ENCODE measurements at regions not wholly inside any gene's neighbourhood (a gene's known extent, or its start where the extent isn't known, plus 50 kb on each side); places are given as distances from the start of the nearest gene placed in this dataset.

DNA sequence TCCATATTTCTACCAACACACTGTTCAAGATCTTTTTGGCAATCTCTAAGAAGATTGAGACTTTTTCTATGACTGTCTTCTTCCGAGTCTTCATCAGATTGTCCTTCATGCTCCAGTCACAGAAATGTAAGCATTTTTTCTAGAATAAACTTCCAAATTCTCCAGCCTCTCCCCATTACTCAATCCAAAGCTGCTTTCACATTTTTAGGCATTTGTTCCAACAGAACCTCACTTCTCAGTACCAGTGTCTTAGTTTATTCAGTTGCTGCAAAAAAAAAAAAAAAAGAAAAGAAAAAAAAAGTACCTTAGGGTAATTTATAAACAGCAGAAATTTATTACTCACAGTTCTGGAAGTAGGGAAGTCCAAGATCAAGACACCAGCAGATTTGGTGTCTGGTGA, 290.8 kb upstream of the NOVA1 start:
- TF ChIP-seq, protein P1, sequence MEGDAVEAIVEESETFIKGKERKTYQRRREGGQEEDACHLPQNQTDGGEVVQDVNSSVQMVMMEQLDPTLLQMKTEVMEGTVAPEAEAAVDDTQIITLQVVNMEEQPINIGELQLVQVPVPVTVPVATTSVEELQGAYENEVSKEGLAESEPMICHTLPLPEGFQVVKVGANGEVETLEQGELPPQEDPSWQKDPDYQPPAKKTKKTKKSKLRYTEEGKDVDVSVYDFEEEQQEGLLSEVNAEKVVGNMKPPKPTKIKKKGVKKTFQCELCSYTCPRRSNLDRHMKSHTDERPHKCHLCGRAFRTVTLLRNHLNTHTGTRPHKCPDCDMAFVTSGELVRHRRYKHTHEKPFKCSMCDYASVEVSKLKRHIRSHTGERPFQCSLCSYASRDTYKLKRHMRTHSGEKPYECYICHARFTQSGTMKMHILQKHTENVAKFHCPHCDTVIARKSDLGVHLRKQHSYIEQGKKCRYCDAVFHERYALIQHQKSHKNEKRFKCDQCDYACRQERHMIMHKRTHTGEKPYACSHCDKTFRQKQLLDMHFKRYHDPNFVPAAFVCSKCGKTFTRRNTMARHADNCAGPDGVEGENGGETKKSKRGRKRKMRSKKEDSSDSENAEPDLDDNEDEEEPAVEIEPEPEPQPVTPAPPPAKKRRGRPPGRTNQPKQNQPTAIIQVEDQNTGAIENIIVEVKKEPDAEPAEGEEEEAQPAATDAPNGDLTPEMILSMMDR (IDR thresholded peaks at IDR 0.05; ENCODE audit: low read depth, low read length), result no peak
- H3K4me3 ChIP-seq (ENCODE audit: low read depth, low read length), result no peak overlapping the region

- TF ChIP-seq, protein P1 (IDR thresholded peaks at IDR 0.05; ENCODE audit: low read depth, low read length), result no peak
- no peak overlapping the region for H3K4me3 ChIP-seq (ENCODE audit: low read depth, low read length)
Observed at GRCh38 chr14:26896447-26896846, 298.6 kb upstream of the NOVA1 start.

DNA sequence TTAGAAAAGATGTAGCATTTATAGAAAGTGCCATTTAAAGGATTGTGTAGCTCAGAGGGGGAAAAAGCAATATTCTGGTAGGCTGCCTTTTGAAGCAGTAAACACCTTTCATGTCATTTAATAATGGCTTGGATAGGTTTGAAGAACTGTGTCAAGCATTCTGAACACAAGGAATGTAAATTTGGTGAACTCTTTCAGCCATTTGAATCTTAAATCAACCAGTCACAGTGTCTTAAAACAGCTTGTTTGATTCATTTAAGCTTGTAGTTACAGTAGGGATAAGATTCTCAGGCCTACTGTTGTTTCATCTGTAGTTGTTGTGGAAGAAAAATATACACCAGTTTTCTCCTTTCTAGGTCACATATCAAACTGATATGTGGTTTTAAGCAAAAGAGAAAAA, 299.4 kb upstream of the NOVA1 start:
- TF ChIP-seq, protein P1 (IDR thresholded peaks at IDR 0.05; ENCODE audit: low read depth, low read length), result no peak
- H3K4me3 ChIP-seq (ENCODE audit: low read depth, low read length), result no peak overlapping the region

- no peak overlapping the region for H3K4me3 ChIP-seq (ENCODE audit: low read depth, low read length)
- TF ChIP-seq, protein P1 (IDR thresholded peaks at IDR 0.05; ENCODE audit: low read depth, low read length), result no peak
Observed at GRCh38 chr14:26905229-26905628, 307.4 kb upstream of the NOVA1 start.

GRCh38 chr14:26913786-26914185, 316.0 kb upstream of the NOVA1 start:
- no peak overlapping the region for H3K4me3 ChIP-seq (ENCODE audit: low read depth, low read length)
- TF ChIP-seq, protein P1 (IDR thresholded peaks at IDR 0.05; ENCODE audit: low read depth, low read length), result no peak

DNA sequence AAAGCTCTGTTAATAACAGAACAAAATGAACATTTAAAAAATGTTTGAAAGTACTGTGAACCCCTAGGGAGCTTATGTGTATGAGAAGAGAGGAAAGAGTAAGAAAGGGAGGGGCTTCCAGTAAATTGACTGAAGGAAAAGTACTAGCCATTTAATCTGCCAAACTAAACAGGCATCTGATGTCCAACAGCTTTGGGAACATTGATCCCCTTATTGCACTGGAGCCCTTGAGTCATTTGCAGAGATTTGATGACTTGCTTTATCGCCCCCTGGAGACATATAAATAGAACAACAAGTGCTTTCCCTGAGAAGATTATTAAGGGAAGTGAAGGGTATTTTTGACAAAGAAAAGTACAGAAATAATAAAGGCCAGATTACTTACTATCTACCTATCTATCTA, 319.3 kb upstream of the NOVA1 start:
- H3K4me3 ChIP-seq (ENCODE audit: low read depth, low read length), result no peak overlapping the region
- TF ChIP-seq, protein P1 (IDR thresholded peaks at IDR 0.05; ENCODE audit: low read depth, low read length), result no peak

- no peak overlapping the region for H3K4me3 ChIP-seq (ENCODE audit: low read depth, low read length)
- TF ChIP-seq, protein P1 (IDR thresholded peaks at IDR 0.05; ENCODE audit: low read depth, low read length), result no peak
Observed at GRCh38 chr14:26925876-26926584, 328.2 kb upstream of the NOVA1 start.
